ENCODE measurements at regions not wholly inside any gene's neighbourhood (a gene's known extent, or its start where the extent isn't known, plus 50 kb on each side); places are given as distances from the start of the nearest gene placed in this dataset.

- Histone ChIP-seq H3K4me3 (ENCODE audit: low read depth in 1 of 3, low read length in 3 of 3) (no peak overlapping the region), H3K9ac (ENCODE audit: low read depth in 1 of 2, low read length in 2 of 2) (no peak overlapping the region), H3K27me3 (ENCODE audit: control insufficient read depth in 4 of 4, insufficient read depth in 4 of 4, low read length in 3 of 4) (peaks cover 0 to 2% (median 0%) of the 10 kb centered on the region in 4 donors), H3K36me3 (ENCODE audit: control insufficient read depth in 4 of 4, insufficient read depth in 3 of 4, low read depth in 1 of 4, low read length in 3 of 4) (no peaks in the 10 kb centered on the region), H3K27ac (ENCODE audit: low read depth in 1 of 2, low read length in 2 of 2) (no peak overlapping the region), H3K4me1 (ENCODE audit: control insufficient read depth in 4 of 4, insufficient read depth in 4 of 4, low read length in 3 of 4) (no peaks in the 10 kb centered on the region), H3K9me3 (ENCODE audit: control insufficient read depth in 4 of 4, low read length in 3 of 4) (no peaks in the 10 kb centered on the region)
- TF ChIP-seq FOXA2 (IDR thresholded peaks at IDR 0.05), result no peak
- TF ChIP-seq ZBTB33 (IDR thresholded peaks at IDR 0.05), result no peak
- TF ChIP-seq NR2F2 (IDR thresholded peaks at IDR 0.05), result no peak
- TF ChIP-seq SP1 (IDR thresholded peaks at IDR 0.05), result no peak
- no peak for TF ChIP-seq EGR1 (IDR thresholded peaks at IDR 0.05; ENCODE audit: low read depth in 2 of 2)
- TF ChIP-seq RXRA (IDR thresholded peaks at IDR 0.05), result no peak
- TF ChIP-seq GABPA (IDR thresholded peaks at IDR 0.05 in 1 of 2, conservative IDR thresholded peaks at IDR 0.05 in 1 of 2), result no peak
- TF ChIP-seq YY1 (IDR thresholded peaks at IDR 0.05), result no peak
- no peak for TF ChIP-seq CTCF (IDR thresholded peaks at IDR 0.05; ENCODE audit: low read depth, low read length, missing input control)
- no peak for TF ChIP-seq ATF3 (IDR thresholded peaks at IDR 0.05)
- TF ChIP-seq HNF4G (IDR thresholded peaks at IDR 0.05), result no peak
- no peak for TF ChIP-seq HNF4A (conservative IDR thresholded peaks at IDR 0.05)
- no peak for TF ChIP-seq FOXA1 (IDR thresholded peaks at IDR 0.05)
- no peak for TF ChIP-seq REST (IDR thresholded peaks at IDR 0.05)
- no peak for TF ChIP-seq RAD21 (IDR thresholded peaks at IDR 0.05)
- no peak for TF ChIP-seq JUND (IDR thresholded peaks at IDR 0.05)
- no peak for TF ChIP-seq MAX (IDR thresholded peaks at IDR 0.05)
- no peak for TF ChIP-seq TAF1 (conservative IDR thresholded peaks at IDR 0.05)
- DNase-seq (ENCODE audit: low spot score), result no peak
Observed at GRCh38 chr9:88897081-88897480, 94.2 kb upstream of the S1PR3 start.

All from liver (tissue), 7 donors.